Chondrocyte (in vitro differentiated cells): ENCODE measurements at regions not wholly inside any gene's neighbourhood (a gene's known extent, or its start where the extent isn't known, plus 50 kb on each side); places are given as distances from the start of the nearest gene placed in this dataset.

ENCODE experiments used
- DNase-seq: peaks from one replicate; pipeline ENCODE4 v3.0.0; 2021; ENCODE audit warnings: mixed read lengths, low spot score
- H3K27ac Mint-ChIP-seq: one replicate; pipeline ENCODE4 v1.8.0; 2021; ENCODE audit warnings: mild to moderate bottlenecking, moderate library complexity, mixed read lengths; ENCODE audit not compliant: unreplicated experiment
- H3K27me3 Mint-ChIP-seq: 2 replicates; pipeline ENCODE4 v1.8.0; 2021; ENCODE audit warnings: low read depth, mixed read lengths
- H3K36me3 Mint-ChIP-seq: 2 replicates; pipeline ENCODE4 v1.8.0; 2021; ENCODE audit warnings: low read depth, mixed read lengths
- H3K4me1 Mint-ChIP-seq: 2 replicates; pipeline ENCODE4 v1.8.0; 2021; ENCODE audit warnings: low read depth, mild to moderate bottlenecking, mixed read lengths
- H3K4me3 Mint-ChIP-seq: one replicate; pipeline ENCODE4 v1.8.0; 2021; ENCODE audit warnings: mild to moderate bottlenecking, moderate library complexity, mixed read lengths; ENCODE audit not compliant: unreplicated experiment
- H3K9me3 Mint-ChIP-seq: 2 replicates; pipeline ENCODE4 v1.8.0; 2021; ENCODE audit warnings: low read depth, mixed read lengths
- TF ChIP-seq, protein P1 (sequence below): fragments of 200-600 bp; sonication (generic); IDR thresholded peaks from 2 replicates; pipeline ENCODE4 v1.5.0; 2021; ENCODE audit warnings: antibody characterized with exemption, mild to moderate bottlenecking, moderate library complexity

GRCh38 chr1:212500983-212501382 is 68.3 kb downstream of the NENF start:
- no peak overlapping the region for H3K27ac Mint-ChIP-seq
- H3K4me1 Mint-ChIP-seq, result peaks cover 5% of the 10 kb centered on the region
- H3K9me3 Mint-ChIP-seq, result peaks cover 2% of the 10 kb centered on the region
- peaks cover 5% of the 10 kb centered on the region for H3K27me3 Mint-ChIP-seq
- DNase-seq, result no peak
- no peak overlapping the region for H3K4me3 Mint-ChIP-seq
- H3K36me3 Mint-ChIP-seq, result no peaks in the 10 kb centered on the region
- TF ChIP-seq, protein P1, sequence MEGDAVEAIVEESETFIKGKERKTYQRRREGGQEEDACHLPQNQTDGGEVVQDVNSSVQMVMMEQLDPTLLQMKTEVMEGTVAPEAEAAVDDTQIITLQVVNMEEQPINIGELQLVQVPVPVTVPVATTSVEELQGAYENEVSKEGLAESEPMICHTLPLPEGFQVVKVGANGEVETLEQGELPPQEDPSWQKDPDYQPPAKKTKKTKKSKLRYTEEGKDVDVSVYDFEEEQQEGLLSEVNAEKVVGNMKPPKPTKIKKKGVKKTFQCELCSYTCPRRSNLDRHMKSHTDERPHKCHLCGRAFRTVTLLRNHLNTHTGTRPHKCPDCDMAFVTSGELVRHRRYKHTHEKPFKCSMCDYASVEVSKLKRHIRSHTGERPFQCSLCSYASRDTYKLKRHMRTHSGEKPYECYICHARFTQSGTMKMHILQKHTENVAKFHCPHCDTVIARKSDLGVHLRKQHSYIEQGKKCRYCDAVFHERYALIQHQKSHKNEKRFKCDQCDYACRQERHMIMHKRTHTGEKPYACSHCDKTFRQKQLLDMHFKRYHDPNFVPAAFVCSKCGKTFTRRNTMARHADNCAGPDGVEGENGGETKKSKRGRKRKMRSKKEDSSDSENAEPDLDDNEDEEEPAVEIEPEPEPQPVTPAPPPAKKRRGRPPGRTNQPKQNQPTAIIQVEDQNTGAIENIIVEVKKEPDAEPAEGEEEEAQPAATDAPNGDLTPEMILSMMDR, result no peak

GRCh38 chr1:212503714-212504113 is 71.0 kb downstream of the NENF start:
- Mint-ChIP-seq H3K9me3 (peaks cover 2% of the 10 kb centered on the region), H3K36me3 (no peaks in the 10 kb centered on the region), H3K4me3 (no peak overlapping the region), H3K4me1 (peaks cover 15% of the 10 kb centered on the region), H3K27me3 (no peaks in the 10 kb centered on the region), H3K27ac (no peak overlapping the region)
- DNase-seq, result no peak
- TF ChIP-seq, protein P1, result no peak

- no peak for DNase-seq
- H3K27me3 Mint-ChIP-seq, result no peaks in the 10 kb centered on the region
- peaks cover 15% of the 10 kb centered on the region for H3K4me1 Mint-ChIP-seq
- no peaks in the 10 kb centered on the region for H3K36me3 Mint-ChIP-seq
- TF ChIP-seq, protein P1, result no peak
- H3K9me3 Mint-ChIP-seq, result peaks cover 2% of the 10 kb centered on the region
- H3K27ac Mint-ChIP-seq, result no peak overlapping the region
- H3K4me3 Mint-ChIP-seq, result no peak overlapping the region
These were observed 71.6 kb downstream of the NENF start for GRCh38 chr1:212504171-212504803.

DNA sequence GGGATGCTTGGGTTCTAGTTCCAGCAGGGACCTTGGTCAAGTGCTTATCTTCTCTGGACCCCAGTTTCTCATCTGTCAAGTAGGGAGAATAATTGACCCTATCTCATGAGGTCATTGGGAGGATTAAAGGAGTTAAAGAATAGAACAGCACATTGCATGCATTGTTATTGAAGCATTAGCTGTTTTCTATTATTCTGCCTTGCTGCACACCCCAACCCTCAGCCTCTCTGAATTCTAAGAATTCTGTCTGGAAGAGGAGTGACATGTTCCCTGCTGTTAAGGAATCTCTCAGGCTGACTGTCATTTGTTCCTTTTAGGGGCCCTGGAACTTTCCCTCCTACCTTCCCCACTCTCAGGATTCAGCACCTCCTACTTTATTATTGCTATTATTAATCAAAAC is 73.9 kb downstream of the NENF start:
- Mint-ChIP-seq H3K4me3 (no peak overlapping the region), H3K9me3 (no peaks in the 10 kb centered on the region)

GRCh38 chr1:212507369-212507768 is 74.6 kb downstream of the NENF start:
- Mint-ChIP-seq H3K4me3 (no peak overlapping the region), H3K27me3 (no peaks in the 10 kb centered on the region), H3K9me3 (no peaks in the 10 kb centered on the region), H3K27ac (no peak overlapping the region), H3K4me1 (peaks cover 15% of the 10 kb centered on the region), H3K36me3 (no peaks in the 10 kb centered on the region)
- TF ChIP-seq, protein P1, result no peak
- no peak for DNase-seq

More for the DNA sequence above, 73.9 kb downstream of the NENF start:
- DNase-seq, result no peak
- H3K27me3 Mint-ChIP-seq, result no peaks in the 10 kb centered on the region
- H3K27ac Mint-ChIP-seq, result no peak overlapping the region
- TF ChIP-seq, protein P1, result no peak
- H3K4me1 Mint-ChIP-seq, result peaks cover 15% of the 10 kb centered on the region
- H3K36me3 Mint-ChIP-seq, result no peaks in the 10 kb centered on the region
